Lower lobe of right lung (tissue), 2 donors: ENCODE measurements at regions not wholly inside any gene's neighbourhood (a gene's known extent, or its start where the extent isn't known, plus 50 kb on each side); places are given as distances from the start of the nearest gene placed in this dataset.

ENCODE experiments used
- ATAC-seq, 2 donors: fragments of 200-7000 bp; cut with Tn5 transposase; one replicate each; pipeline ENCODE4 v1.9.1; 2020 to 2022; ENCODE audit warnings: mild to moderate bottlenecking in 2 of 2, moderate library complexity in 2 of 2
- DNase-seq: peaks from one replicate; pipeline ENCODE4 v3.0.0-alpha.2; 2020
- H3K27ac ChIP-seq: fragments of 200-600 bp; one replicate; pipeline ENCODE4 v1.8.0; 2022
- H3K27me3 ChIP-seq: fragments of 200-600 bp; one replicate; pipeline ENCODE4 v1.8.0; 2022; ENCODE audit warnings: low read depth
- H3K36me3 ChIP-seq: fragments of 200-600 bp; one replicate; pipeline ENCODE4 v1.8.0; 2022; ENCODE audit warnings: mild to moderate bottlenecking
- H3K4me1 ChIP-seq: fragments of 200-600 bp; one replicate; pipeline ENCODE4 v1.8.0; 2022
- H3K4me3 ChIP-seq: fragments of 200-600 bp; one replicate; pipeline ENCODE4 v1.8.0; 2022; ENCODE audit warnings: mild to moderate bottlenecking
- H3K9me3 ChIP-seq: fragments of 200-600 bp; one replicate; pipeline ENCODE4 v1.8.0; 2022
- CTCF ChIP-seq: fragments of 200-600 bp; IDR thresholded peaks from one replicate; pipeline ENCODE4 v1.8.0; 2022; ENCODE audit warnings: antibody characterized with exemption, mild to moderate bottlenecking
- intact Hi-C: fragments of 100-400 bp; cut with DNase I; formaldehyde crosslinking; loops from one replicate; pipeline ENCODE4 v1.11.0; 2022
- donor health status: DM: no; HTN: yes; CAD: no; lungs with severe emphysema.

GRCh38 chr18:60500960-60501359, 128.4 kb upstream of the MC4R start:
- Histone ChIP-seq H3K27me3 (no peaks in the 10 kb centered on the region), H3K4me1 (no peaks in the 10 kb centered on the region), H3K9me3 (no peaks in the 10 kb centered on the region), H3K27ac (no peak overlapping the region), H3K4me3 (no peak overlapping the region), H3K36me3 (no peaks in the 10 kb centered on the region)
- no peak for TF ChIP-seq CTCF
- DNase-seq (no peak), ATAC-seq (no peak)
- intact Hi-C loops = no loop called here

- no peak overlapping the region for H3K4me3 ChIP-seq
- DNase-seq = no peak
- H3K9me3 ChIP-seq = no peaks in the 10 kb centered on the region
- no peaks in the 10 kb centered on the region for H3K36me3 ChIP-seq
- no peaks in the 10 kb centered on the region for H3K27me3 ChIP-seq
- H3K4me1 ChIP-seq = no peaks in the 10 kb centered on the region
- no peak overlapping the region for H3K27ac ChIP-seq
- ATAC-seq = no peak
- TF ChIP-seq CTCF = no peak
- intact Hi-C loops = no loop called here
These were observed 130.0 kb upstream of the MC4R start for GRCh38 chr18:60502591-60502990.

- Histone ChIP-seq H3K36me3 (no peaks in the 10 kb centered on the region), H3K27ac (no peak overlapping the region), H3K4me1 (no peaks in the 10 kb centered on the region), H3K4me3 (no peak overlapping the region), H3K9me3 (no peaks in the 10 kb centered on the region), H3K27me3 (no peaks in the 10 kb centered on the region)
- DNase-seq = no peak
- no peak for TF ChIP-seq CTCF
- intact Hi-C loops = no loop called here
- no peak for ATAC-seq
These were observed 130.6 kb upstream of the MC4R start for GRCh38 chr18:60503199-60503598.

GRCh38 chr18:60506190-60506589, 133.6 kb upstream of the MC4R start:
- intact Hi-C loops = no loop called here
- Histone ChIP-seq H3K36me3 (no peaks in the 10 kb centered on the region), H3K27ac (no peak overlapping the region), H3K4me3 (no peak overlapping the region), H3K27me3 (no peaks in the 10 kb centered on the region), H3K4me1 (no peaks in the 10 kb centered on the region), H3K9me3 (no peaks in the 10 kb centered on the region)
- ATAC-seq (no peak), DNase-seq (no peak)
- TF ChIP-seq CTCF = no peak

GRCh38 chr18:60506682-60507081, 134.1 kb upstream of the MC4R start:
- no peak for TF ChIP-seq CTCF
- intact Hi-C loops = no loop called here

GRCh38 chr18:60508108-60508507, 135.5 kb upstream of the MC4R start:
- Histone ChIP-seq H3K4me1 (no peaks in the 10 kb centered on the region), H3K27me3 (no peaks in the 10 kb centered on the region), H3K9me3 (no peaks in the 10 kb centered on the region), H3K27ac (no peak overlapping the region), H3K4me3 (no peak overlapping the region), H3K36me3 (no peaks in the 10 kb centered on the region)
- intact Hi-C loops = no loop called here
- TF ChIP-seq CTCF = no peak
- ATAC-seq (no peak), DNase-seq (no peak)

More at GRCh38 chr18:60506682-60507081, 134.1 kb upstream of the MC4R start:
- no peak for DNase-seq
- Histone ChIP-seq H3K9me3 (no peaks in the 10 kb centered on the region), H3K36me3 (no peaks in the 10 kb centered on the region), H3K4me1 (no peaks in the 10 kb centered on the region), H3K27me3 (no peaks in the 10 kb centered on the region), H3K27ac (no peak overlapping the region), H3K4me3 (no peak overlapping the region)
- ATAC-seq = no peak
